IPS-18a (cell line): ENCODE measurements at regions not wholly inside any gene's neighbourhood (a gene's known extent, or its start where the extent isn't known, plus 50 kb on each side); places are given as distances from the start of the nearest gene placed in this dataset.
"Not testable (repeated sequence)": the region's sequence is repeated elsewhere in the genome, so short reads cannot be mapped to it uniquely, and the experiment has no call there.

Source experiments
- H3K27ac ChIP-seq: one replicate; pipeline ENCODE4 v1.5.1; 2013; ENCODE audit warnings: low read length
- H3K27me3 ChIP-seq: one replicate; pipeline ENCODE4 v1.6.1; 2013; ENCODE audit warnings: mild to moderate bottlenecking, low read length; ENCODE audit not compliant: control insufficient read depth, insufficient read depth
- H3K36me3 ChIP-seq: one replicate; pipeline ENCODE4 v1.6.1; 2013; ENCODE audit warnings: low read depth, low read length; ENCODE audit not compliant: control insufficient read depth
- H3K4me1 ChIP-seq: one replicate; pipeline ENCODE4 v1.6.1; 2013; ENCODE audit warnings: low read depth, low read length; ENCODE audit not compliant: control insufficient read depth
- H3K4me3 ChIP-seq: one replicate; pipeline ENCODE4 v1.5.1; 2013; ENCODE audit warnings: low read length
- H3K9ac ChIP-seq: one replicate; pipeline ENCODE4 v1.6.1; 2013; ENCODE audit warnings: mild to moderate bottlenecking, low read length, moderate library complexity
- H3K9me3 ChIP-seq: one replicate; pipeline ENCODE4 v1.6.1; 2013; ENCODE audit warnings: low read depth, low read length; ENCODE audit not compliant: control insufficient read depth

DNA sequence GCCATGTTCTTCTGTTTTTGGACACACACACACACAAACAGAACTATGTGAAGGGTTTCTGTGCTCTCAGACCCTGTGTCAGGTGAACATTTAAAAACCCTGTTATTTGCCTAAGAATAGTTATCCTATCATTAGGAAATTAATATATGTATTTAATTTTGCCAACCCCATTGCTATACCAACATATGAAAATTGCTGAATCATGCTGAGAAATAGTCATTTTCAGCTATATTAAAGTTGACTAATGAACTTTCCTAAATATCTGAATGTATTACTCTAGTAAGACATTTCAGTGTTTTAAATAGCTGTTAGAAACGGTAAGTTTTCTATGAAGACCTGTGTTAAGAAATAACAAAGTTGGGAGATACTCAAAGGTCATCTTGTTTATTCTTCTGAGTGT lies 596.9 kb upstream of the GRM7 start:
- no peak overlapping the region for H3K9ac ChIP-seq
- H3K4me3 ChIP-seq = no peak overlapping the region
- no peaks in the 10 kb centered on the region for H3K4me1 ChIP-seq
- H3K36me3 ChIP-seq = no peaks in the 10 kb centered on the region
- no peak overlapping the region for H3K27ac ChIP-seq
- no peaks in the 10 kb centered on the region for H3K9me3 ChIP-seq
- H3K27me3 ChIP-seq = no peaks in the 10 kb centered on the region

DNA sequence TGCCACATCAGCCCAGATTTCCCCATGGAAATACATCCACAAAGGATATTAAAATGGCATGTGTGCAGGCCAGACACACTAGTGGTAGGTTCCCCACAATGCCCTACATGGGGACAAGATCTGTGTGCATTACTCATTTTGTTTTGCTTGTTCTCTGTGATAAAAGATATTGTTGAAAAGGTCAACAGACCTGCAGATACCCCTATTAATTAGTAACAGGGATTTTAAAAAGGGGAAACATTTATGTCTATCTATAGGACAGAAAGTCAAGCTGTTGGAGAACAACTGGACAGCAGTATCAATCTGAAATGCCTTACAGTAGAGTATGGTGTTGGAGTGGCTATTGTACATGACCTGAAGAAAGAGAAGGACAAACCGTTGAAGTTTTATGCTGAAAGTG lies 596.0 kb upstream of the GRM7 start:
- H3K9ac ChIP-seq = no peak overlapping the region
- no peaks in the 10 kb centered on the region for H3K27me3 ChIP-seq
- no peaks in the 10 kb centered on the region for H3K9me3 ChIP-seq
- no peaks in the 10 kb centered on the region for H3K4me1 ChIP-seq
- no peaks in the 10 kb centered on the region for H3K36me3 ChIP-seq
- no peak overlapping the region for H3K4me3 ChIP-seq
- no peak overlapping the region for H3K27ac ChIP-seq

DNA sequence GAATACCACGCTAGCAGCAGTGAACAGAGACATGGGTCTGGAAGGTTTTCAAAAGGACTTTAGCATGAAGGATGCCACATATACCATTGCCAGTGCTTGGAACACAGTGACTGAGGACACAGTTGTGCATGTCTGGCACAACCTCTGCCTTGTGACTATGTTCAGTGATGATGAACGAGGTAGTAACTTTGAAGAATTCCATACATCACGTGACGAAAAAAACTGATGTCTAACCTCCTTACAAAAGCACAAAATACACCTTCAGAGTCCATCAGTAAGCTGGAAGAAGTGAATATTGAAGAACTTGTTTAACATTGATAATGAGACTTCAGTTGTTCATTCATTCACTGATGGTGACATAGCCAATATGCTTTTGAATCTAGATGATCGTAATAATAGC lies 594.8 kb upstream of the GRM7 start:
- Histone ChIP-seq H3K27ac (no peak overlapping the region), H3K4me1 (no peaks in the 10 kb centered on the region), H3K9ac (no peak overlapping the region), H3K9me3 (no peaks in the 10 kb centered on the region), H3K36me3 (no peaks in the 10 kb centered on the region), H3K4me3 (no peak overlapping the region), H3K27me3 (no peaks in the 10 kb centered on the region)

DNA sequence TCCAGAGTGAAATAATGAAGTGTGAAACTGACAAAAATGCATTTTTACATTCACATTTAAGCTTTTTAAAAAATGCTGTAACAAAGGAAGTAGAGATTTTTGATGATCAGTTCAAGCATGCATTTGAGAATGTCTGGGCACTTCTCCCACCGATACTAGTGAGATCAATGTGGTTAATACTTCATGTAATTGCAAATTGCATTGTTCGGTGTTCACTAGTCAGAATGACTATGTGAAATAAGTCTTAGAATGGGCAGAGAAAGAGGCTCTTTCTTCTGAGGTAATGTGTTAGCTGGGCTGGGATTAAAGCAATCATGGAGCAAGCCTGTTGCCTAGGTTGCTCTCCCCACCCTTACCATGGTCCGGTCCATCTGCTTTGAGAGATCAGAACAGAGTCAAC lies 587.0 kb upstream of the GRM7 start:
- H3K27me3 ChIP-seq = no peaks in the 10 kb centered on the region
- no peak overlapping the region for H3K27ac ChIP-seq
- H3K9me3 ChIP-seq = no peaks in the 10 kb centered on the region

DNA sequence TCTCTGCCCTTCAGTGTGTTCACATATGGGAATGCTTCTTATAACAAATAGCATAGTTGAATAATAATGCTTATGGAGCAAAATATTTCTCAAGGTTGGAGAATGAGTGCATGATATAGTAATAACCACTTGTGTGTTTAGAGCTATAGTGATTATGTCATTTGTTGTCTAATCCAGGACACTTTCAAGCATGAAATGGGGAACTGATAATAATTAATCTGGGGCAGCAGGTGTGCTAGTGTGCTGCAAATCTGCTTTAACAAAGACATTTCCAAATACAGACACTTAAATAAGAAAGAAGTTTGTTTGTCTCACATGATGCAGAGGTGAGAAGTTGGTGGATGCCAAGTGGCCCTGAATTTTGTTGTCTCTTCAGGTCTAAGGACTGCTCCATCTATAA lies 579.3 kb upstream of the GRM7 start:
- Histone ChIP-seq H3K36me3 (no peaks in the 10 kb centered on the region), H3K27me3 (no peaks in the 10 kb centered on the region), H3K4me1 (no peaks in the 10 kb centered on the region), H3K27ac (no peak overlapping the region), H3K4me3 (no peak overlapping the region), H3K9ac (no peak overlapping the region), H3K9me3 (no peaks in the 10 kb centered on the region)

More for the DNA sequence above, 587.0 kb upstream of the GRM7 start:
- H3K4me1 ChIP-seq = no peaks in the 10 kb centered on the region
- H3K4me3 ChIP-seq = no peak overlapping the region
- no peak overlapping the region for H3K9ac ChIP-seq
- H3K36me3 ChIP-seq = no peaks in the 10 kb centered on the region

DNA sequence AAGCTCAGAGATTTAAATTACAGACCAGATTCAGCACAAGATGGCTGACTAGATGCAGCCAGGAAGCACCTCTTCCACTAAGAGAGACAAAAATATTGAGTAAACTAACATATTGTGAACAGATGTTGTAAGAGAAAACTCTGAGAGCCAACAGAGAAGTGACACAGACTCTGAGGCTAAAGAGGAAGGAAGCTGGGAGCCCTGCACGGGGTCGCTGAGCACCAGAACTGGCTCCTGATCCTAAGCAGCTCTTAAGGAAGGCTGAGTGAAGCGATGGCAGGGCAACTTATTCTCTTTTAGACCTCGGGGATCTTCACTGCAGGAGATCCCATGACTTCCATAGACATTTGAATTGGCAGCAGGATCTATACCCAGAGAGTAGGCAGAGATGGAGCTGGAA lies 578.0 kb upstream of the GRM7 start:
- H3K4me1 ChIP-seq = no peaks in the 10 kb centered on the region

DNA sequence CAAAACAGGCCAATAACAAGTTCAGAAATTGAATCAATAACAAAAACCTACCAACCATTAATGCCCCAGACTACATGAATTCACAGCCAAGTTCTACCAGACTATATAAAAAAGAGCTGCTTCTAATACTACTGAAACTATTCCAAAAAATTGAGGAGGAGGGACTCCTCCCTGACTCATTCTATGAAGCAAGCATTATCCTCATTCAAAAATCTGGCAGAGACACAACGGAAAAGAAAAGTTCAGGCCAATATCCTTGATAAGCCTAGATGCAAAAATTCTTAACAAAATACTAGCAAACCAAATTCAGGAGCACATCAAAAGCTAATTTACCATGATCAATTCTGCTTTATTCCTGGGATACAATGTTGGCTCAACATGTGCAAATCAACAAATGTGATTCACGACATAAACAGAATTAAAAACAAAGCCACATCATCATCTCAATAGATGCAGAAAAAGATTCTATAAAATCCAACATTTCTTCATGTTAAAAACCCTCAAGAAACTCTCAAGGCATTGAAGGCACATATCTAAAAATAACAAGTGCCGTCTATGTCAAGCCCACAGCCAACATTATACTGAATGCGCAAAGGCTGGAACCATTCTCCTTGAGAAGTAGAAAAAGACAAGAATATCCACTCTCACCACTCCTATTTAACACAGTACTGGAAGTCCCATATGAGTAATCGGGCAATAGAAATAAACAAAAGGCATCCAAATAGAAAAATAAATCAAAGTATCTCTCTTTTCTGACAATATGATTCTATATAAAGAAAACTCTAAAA lies 573.6 kb upstream of the GRM7 start:
- Histone ChIP-seq H3K4me1 (no peaks in the 10 kb centered on the region), H3K36me3 (no peaks in the 10 kb centered on the region), H3K27ac (no peak overlapping the region), H3K9ac (no peak overlapping the region), H3K9me3 (peaks cover 6% of the 10 kb centered on the region), H3K4me3 (no peak overlapping the region), H3K27me3 (no peaks in the 10 kb centered on the region)

More for the DNA sequence above, 578.0 kb upstream of the GRM7 start:
- no peak overlapping the region for H3K27ac ChIP-seq
- no peak overlapping the region for H3K9ac ChIP-seq
- no peaks in the 10 kb centered on the region for H3K27me3 ChIP-seq
- no peaks in the 10 kb centered on the region for H3K9me3 ChIP-seq
- H3K36me3 ChIP-seq = no peaks in the 10 kb centered on the region
- no peak overlapping the region for H3K4me3 ChIP-seq

DNA sequence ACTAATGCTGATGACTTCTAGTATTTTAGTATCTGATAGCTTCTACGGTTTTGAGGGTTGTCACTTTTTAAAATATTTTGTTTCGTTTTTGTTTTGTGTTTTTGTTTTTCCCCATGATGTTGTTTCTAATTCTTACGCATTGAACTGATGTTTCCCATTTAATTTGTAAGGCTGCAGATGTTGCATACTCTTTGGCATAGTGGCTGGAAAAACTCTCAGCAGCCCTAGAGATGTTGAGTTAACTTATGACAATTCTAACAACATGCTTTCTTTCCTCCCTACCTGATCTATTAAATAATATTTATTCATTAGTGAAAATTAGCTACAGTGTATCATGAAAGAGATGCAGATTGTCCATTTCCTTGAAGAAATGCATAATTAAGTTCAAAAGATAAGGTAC lies 559.3 kb upstream of the GRM7 start:
- Histone ChIP-seq H3K9ac (no peak overlapping the region), H3K27ac (no peak overlapping the region), H3K4me1 (no peaks in the 10 kb centered on the region), H3K4me3 (no peak overlapping the region), H3K27me3 (no peaks in the 10 kb centered on the region), H3K36me3 (no peaks in the 10 kb centered on the region), H3K9me3 (no peaks in the 10 kb centered on the region)

DNA sequence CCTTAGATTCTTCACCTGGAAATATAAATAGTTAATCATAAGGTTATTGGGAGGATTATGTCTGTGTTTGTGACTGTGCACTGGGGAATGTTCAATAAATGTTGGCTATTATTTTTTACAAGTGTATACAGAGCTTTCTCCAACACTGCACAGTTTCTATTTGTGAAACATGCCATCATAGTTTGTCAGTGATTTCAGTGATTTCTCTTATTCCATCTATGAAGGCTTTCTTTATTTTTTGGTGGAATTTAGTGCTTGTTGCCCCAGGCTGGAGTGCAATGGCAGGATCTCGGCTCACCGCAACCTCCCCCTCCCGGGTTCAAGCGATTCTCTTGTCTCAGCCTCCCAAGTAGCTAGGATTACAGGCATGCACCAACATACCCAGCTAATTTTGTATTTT lies 545.0 kb upstream of the GRM7 start:
- H3K9ac ChIP-seq = no peak overlapping the region
- no peaks in the 10 kb centered on the region for H3K36me3 ChIP-seq
- no peak overlapping the region for H3K27ac ChIP-seq
- no peak overlapping the region for H3K4me3 ChIP-seq
- H3K4me1 ChIP-seq = no peaks in the 10 kb centered on the region
- no peaks in the 10 kb centered on the region for H3K27me3 ChIP-seq
- no peaks in the 10 kb centered on the region for H3K9me3 ChIP-seq

DNA sequence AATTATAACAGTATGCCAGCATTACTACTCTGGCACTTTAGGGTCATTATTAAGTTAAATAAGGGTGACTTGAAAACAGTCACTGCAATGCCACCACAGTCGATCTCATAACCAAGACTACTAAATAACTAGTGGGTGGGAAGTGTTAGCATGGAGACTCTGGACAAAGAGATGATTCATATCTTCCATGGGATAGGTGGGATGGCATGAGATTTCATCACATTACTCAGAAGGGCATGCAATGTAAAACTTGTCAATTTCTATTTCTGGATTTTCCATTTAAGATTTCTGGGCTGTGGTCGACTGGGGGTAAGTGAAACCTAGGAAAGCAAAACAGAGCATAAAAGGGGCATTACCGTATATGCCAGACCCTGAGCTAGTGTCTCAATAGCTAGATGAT lies 538.9 kb upstream of the GRM7 start:
- H3K9me3 ChIP-seq = no peaks in the 10 kb centered on the region
- H3K9ac ChIP-seq = no peak overlapping the region
- no peak overlapping the region for H3K4me3 ChIP-seq
- no peaks in the 10 kb centered on the region for H3K36me3 ChIP-seq
- H3K27ac ChIP-seq = no peak overlapping the region
- no peaks in the 10 kb centered on the region for H3K4me1 ChIP-seq
- no peaks in the 10 kb centered on the region for H3K27me3 ChIP-seq

DNA sequence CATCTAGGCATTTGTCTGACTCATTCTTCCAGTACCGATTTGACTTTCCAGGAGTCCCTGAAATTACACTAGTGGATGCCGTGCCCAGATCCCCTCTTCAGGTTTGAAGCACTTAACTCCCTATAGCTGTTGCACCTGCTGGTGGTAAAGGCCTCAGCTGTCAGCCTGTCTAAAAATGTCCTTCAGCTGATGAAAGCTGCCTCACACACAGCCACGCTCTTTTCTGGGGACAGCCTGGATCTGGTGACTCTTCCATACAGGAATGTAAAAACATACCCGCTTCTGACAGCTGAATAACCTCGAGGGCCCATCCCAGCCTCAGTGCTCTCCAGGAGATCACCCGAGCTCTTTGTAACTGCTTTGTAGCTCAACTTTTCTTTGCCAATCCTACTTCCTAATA lies 534.1 kb upstream of the GRM7 start:
- no peak overlapping the region for H3K27ac ChIP-seq
- H3K4me3 ChIP-seq = no peak overlapping the region
- no peaks in the 10 kb centered on the region for H3K4me1 ChIP-seq
- no peaks in the 10 kb centered on the region for H3K27me3 ChIP-seq
- H3K36me3 ChIP-seq = no peaks in the 10 kb centered on the region
- no peak overlapping the region for H3K9ac ChIP-seq
- H3K9me3 ChIP-seq = no peaks in the 10 kb centered on the region

DNA sequence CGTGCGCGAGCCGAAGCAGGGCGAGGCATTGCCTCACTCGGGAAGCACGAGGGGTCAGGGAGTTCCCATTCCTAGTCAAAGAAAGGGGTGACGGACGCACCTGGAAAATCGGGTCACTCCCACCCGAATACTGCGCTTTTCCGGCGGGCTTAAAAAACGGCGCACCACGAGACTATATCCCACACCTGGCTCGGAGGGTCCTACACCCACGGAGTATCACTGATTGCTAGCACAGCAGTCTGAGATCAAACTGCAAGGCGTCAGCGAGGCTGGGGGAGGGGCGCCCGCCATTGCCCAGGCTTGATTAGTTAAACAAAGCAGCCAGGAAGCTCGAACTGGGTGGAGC lies 520.0 kb upstream of the GRM7 start:
- not testable (repeated sequence) for H3K9me3 ChIP-seq, H3K9ac ChIP-seq, H3K4me3 ChIP-seq, H3K27ac ChIP-seq, H3K27me3 ChIP-seq, H3K36me3 ChIP-seq, H3K4me1 ChIP-seq
